ENCODE measurements at regions not wholly inside any gene's neighbourhood (a gene's known extent, or its start where the extent isn't known, plus 50 kb on each side); places are given as distances from the start of the nearest gene placed in this dataset.

- no peak for FAIRE-seq
- Histone ChIP-seq H3K9me3 (ENCODE audit: control insufficient read depth in 2 of 2, insufficient read depth in 1 of 2, low read depth in 1 of 2, low read length in 1 of 2) (peaks cover 0 to 12% of the 10 kb centered on the region in 2 donors), H3K4me1 (ENCODE audit: control insufficient read depth in 3 of 3, insufficient read depth in 2 of 3, low read depth in 1 of 3, low read length in 2 of 3) (peaks cover 0 to 6% (median 0%) of the 10 kb centered on the region in 3 donors), H3K27me3 (ENCODE audit: control insufficient read depth in 3 of 3, insufficient read depth in 3 of 3, low read length in 3 of 3) (no peaks in the 10 kb centered on the region), H3K27ac (ENCODE audit: low read depth in 1 of 3, low read length in 2 of 3) (no peak overlapping the region), H3K4me3 (ENCODE audit: low read depth in 1 of 3, low read length in 3 of 3) (no peak overlapping the region), H3K36me3 (ENCODE audit: control insufficient read depth in 3 of 3, insufficient read depth in 2 of 3, low read depth in 1 of 3, low read length in 3 of 3) (no peaks in the 10 kb centered on the region)
- no peak for DNase-seq
- 58 to 78% (median 65%) methylated on average over 1 of the region's 1 CpG for WGBS, 3 donors
Observed at GRCh38 chr13:44074611-44075010, 194.9 kb downstream of the LACC1 start.

- no peak overlapping the region for H3K4me3 ChIP-seq (ENCODE audit: low read depth in 1 of 3, low read length in 3 of 3)
- no peak overlapping the region for H3K27ac ChIP-seq (ENCODE audit: low read depth in 1 of 3, low read length in 2 of 3)
- DNase-seq (no peak), FAIRE-seq (no peak)
- H3K9me3 ChIP-seq (ENCODE audit: control insufficient read depth in 2 of 2, insufficient read depth in 1 of 2, low read depth in 1 of 2, low read length in 1 of 2), result peaks cover 0 to 13% of the 10 kb centered on the region in 2 donors
- H3K4me1 ChIP-seq (ENCODE audit: control insufficient read depth in 3 of 3, insufficient read depth in 2 of 3, low read depth in 1 of 3, low read length in 2 of 3), result peaks cover 0 to 11% (median 0%) of the 10 kb centered on the region in 3 donors
- WGBS, 3 donors, result 60 to 78% (median 74%) methylated on average over 2 of the region's 2 CpGs
- no peaks in the 10 kb centered on the region for H3K36me3 ChIP-seq (ENCODE audit: control insufficient read depth in 3 of 3, insufficient read depth in 2 of 3, low read depth in 1 of 3, low read length in 3 of 3)
- no peaks in the 10 kb centered on the region for H3K27me3 ChIP-seq (ENCODE audit: control insufficient read depth in 3 of 3, insufficient read depth in 3 of 3, low read length in 3 of 3)
Observed at GRCh38 chr13:44075113-44075512, 195.4 kb downstream of the LACC1 start.

GRCh38 chr13:44078806-44079376, 199.2 kb downstream of the LACC1 start:
- FAIRE-seq (no peak), DNase-seq (peak in 1 of 2 donors; percentile 25)
- WGBS, 3 donors, result 37 to 60% (median 47%) methylated on average over 5 of the region's 5 CpGs
- Histone ChIP-seq H3K9me3 (ENCODE audit: control insufficient read depth in 2 of 2, insufficient read depth in 1 of 2, low read depth in 1 of 2, low read length in 1 of 2) (peaks cover 0 to 5% of the 10 kb centered on the region in 2 donors), H3K36me3 (ENCODE audit: control insufficient read depth in 3 of 3, insufficient read depth in 2 of 3, low read depth in 1 of 3, low read length in 3 of 3) (no peaks in the 10 kb centered on the region), H3K4me1 (ENCODE audit: control insufficient read depth in 3 of 3, insufficient read depth in 2 of 3, low read depth in 1 of 3, low read length in 2 of 3) (peaks cover 0 to 11% (median 0%) of the 10 kb centered on the region in 3 donors), H3K27ac (ENCODE audit: low read depth in 1 of 3, low read length in 2 of 3) (no peak overlapping the region), H3K4me3 (ENCODE audit: low read depth in 1 of 3, low read length in 3 of 3) (no peak overlapping the region), H3K27me3 (ENCODE audit: control insufficient read depth in 3 of 3, insufficient read depth in 3 of 3, low read length in 3 of 3) (no peaks in the 10 kb centered on the region)

- Histone ChIP-seq H3K27ac (ENCODE audit: low read depth in 1 of 3, low read length in 2 of 3) (no peak overlapping the region), H3K4me3 (ENCODE audit: low read depth in 1 of 3, low read length in 3 of 3) (no peak overlapping the region), H3K27me3 (ENCODE audit: control insufficient read depth in 3 of 3, insufficient read depth in 3 of 3, low read length in 3 of 3) (no peaks in the 10 kb centered on the region), H3K9me3 (ENCODE audit: control insufficient read depth in 2 of 2, insufficient read depth in 1 of 2, low read depth in 1 of 2, low read length in 1 of 2) (peaks cover 0 to 5% of the 10 kb centered on the region in 2 donors), H3K4me1 (ENCODE audit: control insufficient read depth in 3 of 3, insufficient read depth in 2 of 3, low read depth in 1 of 3, low read length in 2 of 3) (peaks cover 0 to 11% (median 0%) of the 10 kb centered on the region in 3 donors), H3K36me3 (ENCODE audit: control insufficient read depth in 3 of 3, insufficient read depth in 2 of 3, low read depth in 1 of 3, low read length in 3 of 3) (no peaks in the 10 kb centered on the region)
- WGBS, 3 donors, result 67 to 73% (median 71%) methylated on average over 11 of the region's 11 CpGs
- peak; percentile 42 to 48 for DNase-seq
- no peak for FAIRE-seq
Observed at GRCh38 chr13:44079413-44080205, 199.9 kb downstream of the LACC1 start.

GRCh38 chr13:44084146-44084545, 204.4 kb downstream of the LACC1 start:
- DNase-seq (no peak), FAIRE-seq (no peak)
- H3K27me3 ChIP-seq (ENCODE audit: control insufficient read depth in 3 of 3, insufficient read depth in 3 of 3, low read length in 3 of 3), result no peaks in the 10 kb centered on the region
- H3K4me1 ChIP-seq (ENCODE audit: control insufficient read depth in 3 of 3, insufficient read depth in 2 of 3, low read depth in 1 of 3, low read length in 2 of 3), result peaks cover 0 to 8% (median 0%) of the 10 kb centered on the region in 3 donors
- H3K4me3 ChIP-seq (ENCODE audit: low read depth in 1 of 3, low read length in 3 of 3), result no peak overlapping the region
- 85 to 93% (median 91%) methylated on average over 3 of the region's 3 CpGs for WGBS, 3 donors
- H3K9me3 ChIP-seq (ENCODE audit: control insufficient read depth in 2 of 2, insufficient read depth in 1 of 2, low read depth in 1 of 2, low read length in 1 of 2), result peaks cover 0 to 5% of the 10 kb centered on the region in 2 donors
- H3K36me3 ChIP-seq (ENCODE audit: control insufficient read depth in 3 of 3, insufficient read depth in 2 of 3, low read depth in 1 of 3, low read length in 3 of 3), result no peaks in the 10 kb centered on the region
- H3K27ac ChIP-seq (ENCODE audit: low read depth in 1 of 3, low read length in 2 of 3), result no peak overlapping the region

- H3K36me3 ChIP-seq (ENCODE audit: control insufficient read depth in 3 of 3, insufficient read depth in 2 of 3, low read depth in 1 of 3, low read length in 3 of 3), result no peaks in the 10 kb centered on the region
- no peak overlapping the region for H3K27ac ChIP-seq (ENCODE audit: low read depth in 1 of 3, low read length in 2 of 3)
- no peak overlapping the region for H3K4me3 ChIP-seq (ENCODE audit: low read depth in 1 of 3, low read length in 3 of 3)
- H3K9me3 ChIP-seq (ENCODE audit: control insufficient read depth in 2 of 2, insufficient read depth in 1 of 2, low read depth in 1 of 2, low read length in 1 of 2), result no peaks in the 10 kb centered on the region
- DNase-seq (no peak), FAIRE-seq (no peak)
- WGBS, 3 donors, result 75 to 95% (median 95%) methylated on average over 1 of the region's 1 CpG
- H3K4me1 ChIP-seq (ENCODE audit: control insufficient read depth in 3 of 3, insufficient read depth in 2 of 3, low read depth in 1 of 3, low read length in 2 of 3), result no peaks in the 10 kb centered on the region
- H3K27me3 ChIP-seq (ENCODE audit: control insufficient read depth in 3 of 3, insufficient read depth in 3 of 3, low read length in 3 of 3), result no peaks in the 10 kb centered on the region
Observed at GRCh38 chr13:44086389-44086788, 206.7 kb downstream of the LACC1 start.

- FAIRE-seq, result no peak
- Histone ChIP-seq H3K27ac (ENCODE audit: low read depth in 1 of 3, low read length in 2 of 3) (no peak overlapping the region), H3K27me3 (ENCODE audit: control insufficient read depth in 3 of 3, insufficient read depth in 3 of 3, low read length in 3 of 3) (no peaks in the 10 kb centered on the region), H3K9me3 (ENCODE audit: control insufficient read depth in 2 of 2, insufficient read depth in 1 of 2, low read depth in 1 of 2, low read length in 1 of 2) (no peaks in the 10 kb centered on the region), H3K4me3 (ENCODE audit: low read depth in 1 of 3, low read length in 3 of 3) (no peak overlapping the region), H3K4me1 (ENCODE audit: control insufficient read depth in 3 of 3, insufficient read depth in 2 of 3, low read depth in 1 of 3, low read length in 2 of 3) (no peaks in the 10 kb centered on the region), H3K36me3 (ENCODE audit: control insufficient read depth in 3 of 3, insufficient read depth in 2 of 3, low read depth in 1 of 3, low read length in 3 of 3) (no peaks in the 10 kb centered on the region)
- 53 to 78% (median 67%) methylated on average over 4 of the region's 4 CpGs for WGBS, 3 donors
- no peak for DNase-seq
Observed at GRCh38 chr13:44088411-44088810, 208.7 kb downstream of the LACC1 start.

GRCh38 chr13:44088991-44089413, 209.3 kb downstream of the LACC1 start:
- FAIRE-seq, result no peak
- Histone ChIP-seq H3K4me3 (ENCODE audit: low read depth in 1 of 3, low read length in 3 of 3) (no peak overlapping the region), H3K27me3 (ENCODE audit: control insufficient read depth in 3 of 3, insufficient read depth in 3 of 3, low read length in 3 of 3) (no peaks in the 10 kb centered on the region), H3K4me1 (ENCODE audit: control insufficient read depth in 3 of 3, insufficient read depth in 2 of 3, low read depth in 1 of 3, low read length in 2 of 3) (no peaks in the 10 kb centered on the region), H3K9me3 (ENCODE audit: control insufficient read depth in 2 of 2, insufficient read depth in 1 of 2, low read depth in 1 of 2, low read length in 1 of 2) (no peaks in the 10 kb centered on the region), H3K27ac (ENCODE audit: low read depth in 1 of 3, low read length in 2 of 3) (no peak overlapping the region), H3K36me3 (ENCODE audit: control insufficient read depth in 3 of 3, insufficient read depth in 2 of 3, low read depth in 1 of 3, low read length in 3 of 3) (no peaks in the 10 kb centered on the region)
- WGBS, 3 donors, result 74 to 90% (median 81%) methylated on average over 4 of the region's 4 CpGs
- DNase-seq, result no peak
